GM12878 (cell line): ENCODE measurements at regions not wholly inside any gene's neighbourhood (a gene's known extent, or its start where the extent isn't known, plus 50 kb on each side); places are given as distances from the start of the nearest gene placed in this dataset.

Experiments used
- ATAC-seq: fragments of 200-7000 bp; cut with Tn5 transposase; 3 replicates; pipeline ENCODE4 v1.9.1; 2020; ENCODE audit warnings: mild to moderate bottlenecking, moderate library complexity
- BruUV-seq: library from RNA; stranded (reverse); fragments of 400-500 nt; replicated peaks from 2 replicates; lab custom pipeline; 2021; lab: Mats Ljungman, UMichigan
- CTCF ChIA-PET: fragments of 300-600 bp; sonication (Branson Sonifier 250); formaldehyde crosslinking; extraction: SDS; loops from one replicate; lab custom pipeline; 2021; ENCODE audit warnings: inconsistent platforms; lab: Yijun Ruan, JAX
- POLR2A ChIA-PET: fragments of 350-600 bp; formaldehyde crosslinking; extraction: SDS; loops from one replicate; lab custom pipeline; 2021; ENCODE audit warnings: inconsistent platforms; lab: Charles Lee
- RAD21 ChIA-PET: fragments of 300-600 bp; sonication (Branson Sonifier 250); formaldehyde crosslinking; loops from one replicate; lab custom pipeline; 2023; ENCODE audit warnings: antibody characterized with exemption; ENCODE audit not compliant: unreplicated experiment; lab: Charles Lee
- SMC1A ChIA-PET: fragments of 300-600 bp; sonication (Branson Sonifier 250); formaldehyde crosslinking; loops from one replicate; lab custom pipeline; 2023; ENCODE audit not compliant: unreplicated experiment, uncharacterized antibody; lab: Charles Lee
- DNase-seq: peaks from one replicate; pipeline ENCODE4 v3.0.0-alpha.2; 2011; ENCODE audit warnings: low read depth, low spot score
- FAIRE-seq: peaks from 3 replicates; lab custom pipeline; 2011; peaks lifted over from hg19 to GRCh38; lab: Jason Lieb, UNC
- H2AFZ ChIP-seq: 2 replicates; pipeline ENCODE4 v1.6.0; 2011; ENCODE audit warnings: low read depth, low read length, control low read depth; ENCODE audit not compliant: control insufficient read depth
- H3K27ac ChIP-seq: 2 replicates; pipeline ENCODE4 v1.5.1; 2011; ENCODE audit warnings: control low read depth; ENCODE audit not compliant: control insufficient read depth, insufficient read depth
- H3K27me3 ChIP-seq, 2 experiments: replicated peaks in 1 of 2; 2 replicates each; pipeline versions ENCODE4 v1.6.0 to v1.6.1; 2011; ENCODE audit warnings: low read length in 1 of 2; ENCODE audit not compliant: control insufficient read depth in 2 of 2, insufficient read depth in 2 of 2
- H3K36me3 ChIP-seq, 2 experiments: 2 replicates each; pipeline ENCODE4 v1.5.1; 2011; ENCODE audit warnings: low read length in 1 of 2; ENCODE audit not compliant: control insufficient read depth in 2 of 2, insufficient read depth in 2 of 2
- H3K4me1 ChIP-seq: 2 replicates; pipeline ENCODE4 v1.6.1; 2011; ENCODE audit warnings: mild to moderate bottlenecking, low read length, moderate library complexity, mixed read lengths; ENCODE audit not compliant: control insufficient read depth, insufficient read depth
- H3K4me2 ChIP-seq: 2 replicates; pipeline ENCODE4 v1.6.0; 2011; ENCODE audit warnings: control low read depth; ENCODE audit not compliant: control insufficient read depth, insufficient read depth
- H3K4me3 ChIP-seq: fragments of 200-600 bp; sonication (generic); 2 replicates; pipeline ENCODE4 v1.5.1; 2016
- H3K79me2 ChIP-seq: 2 replicates; pipeline ENCODE4 v1.6.0; 2011; ENCODE audit warnings: low read length; ENCODE audit not compliant: control insufficient read depth, insufficient read depth
- H3K9ac ChIP-seq: 2 replicates; pipeline ENCODE4 v1.8.0; 2011; ENCODE audit warnings: low read length, control low read depth, mixed read lengths; ENCODE audit not compliant: control insufficient read depth, insufficient read depth
- H3K9me3 ChIP-seq: replicated peaks from 3 replicates; pipeline ENCODE4 v1.5.1; 2011; ENCODE audit warnings: mild to moderate bottlenecking, low read length; ENCODE audit not compliant: control insufficient read depth, insufficient read depth
- H4K20me1 ChIP-seq: 2 replicates; pipeline ENCODE4 v1.6.0; 2011; ENCODE audit not compliant: control insufficient read depth, insufficient read depth
- BMI1 ChIP-seq: fragments of 450-650 bp; IDR thresholded peaks from 2 replicates; pipeline ENCODE4 v1.6.1; 2016; ENCODE audit warnings: mild to moderate bottlenecking, moderate library complexity, borderline replicate concordance
- FOXK2 ChIP-seq: fragments of 450-650 bp; IDR thresholded peaks from 2 replicates; pipeline ENCODE4 v1.6.1; 2017; ENCODE audit warnings: mild to moderate bottlenecking, moderate library complexity
- MEF2A ChIP-seq: IDR thresholded peaks from 2 replicates; pipeline ENCODE4 v1.6.1; 2011; ENCODE audit warnings: low read depth, mild to moderate bottlenecking, low read length, moderate library complexity; ENCODE audit not compliant: insufficient read depth
- NR2C1 ChIP-seq: fragments of 450-650 bp; IDR thresholded peaks from 2 replicates; pipeline ENCODE4 v1.6.1; 2017; ENCODE audit warnings: antibody characterized with exemption, mild to moderate bottlenecking, moderate library complexity
- PAX5 ChIP-seq: IDR thresholded peaks from 2 replicates; pipeline ENCODE4 v1.6.1; 2011; ENCODE audit warnings: low read depth, low read length, borderline replicate concordance
- RUNX3 ChIP-seq: IDR thresholded peaks from 2 replicates; pipeline ENCODE4 v1.6.1; 2012; ENCODE audit warnings: low read length, inconsistent platforms
- SMARCA5 ChIP-seq: fragments of 450-650 bp; IDR thresholded peaks from 2 replicates; pipeline ENCODE4 v1.6.1; 2017; ENCODE audit warnings: mild to moderate bottlenecking
- SRF ChIP-seq, 2 experiments: IDR thresholded peaks; 2 replicates each; pipeline ENCODE4 v1.6.1; 2011; ENCODE audit warnings: low read depth in 2 of 2, low read length in 2 of 2, mild to moderate bottlenecking in 1 of 2, moderate library complexity in 1 of 2
- SUPT20H ChIP-seq: IDR thresholded peaks from 2 replicates; pipeline ENCODE4 v1.6.1; 2011; ENCODE audit warnings: low read depth, mild to moderate bottlenecking, low read length, moderate library complexity, borderline replicate concordance; ENCODE audit not compliant: control insufficient read depth
- TCF3 ChIP-seq: IDR thresholded peaks from 2 replicates; pipeline ENCODE4 v1.6.1; 2012; ENCODE audit warnings: low read depth, mild to moderate bottlenecking, low read length, borderline replicate concordance; ENCODE audit not compliant: insufficient read depth
- ZNF24 ChIP-seq: fragments of 450-650 bp; IDR thresholded peaks from 2 replicates; pipeline ENCODE4 v1.6.1; 2017; ENCODE audit warnings: antibody characterized with exemption, mild to moderate bottlenecking
- WGBS: methylation state at CpG from one replicate; pipeline ENCODE4 v1.1.6; 2016; ENCODE audit warnings: low lambda C conversion rate; ENCODE audit not compliant: insufficient replicate concordance, insufficient coverage; ENCODE audit errors: missing lambda C conversion rate; 5-methylcytosine and 5-hydroxymethylcytosine counted together
- in situ Hi-C: fragments of 300-500 bp; cut with MboI; formaldehyde crosslinking; loops from 9 replicates; pipeline ENCODE4 v1.14.3; 2018; ENCODE audit warnings: mixed read lengths
- intact Hi-C: fragments of 100-400 bp; cut with micrococcal nuclease; formaldehyde crosslinking; loops from one replicate; pipeline ENCODE4 v1.14.2; 2022; ENCODE audit not compliant: unreplicated experiment
- TF ChIP-seq, protein P1 (sequence below): IDR thresholded peaks from 2 replicates; pipeline ENCODE4 v1.6.1; 2012; ENCODE audit warnings: low read depth, low read length, improper control_type of control experiment
- TF ChIP-seq, protein P2 (sequence below): fragments of 450-650 bp; IDR thresholded peaks from 2 replicates; pipeline ENCODE4 v1.6.1; 2016; ENCODE audit warnings: mild to moderate bottlenecking
- TF ChIP-seq, protein P3 (sequence below): fragments of 450-650 bp; IDR thresholded peaks from 2 replicates; pipeline ENCODE4 v1.6.1; 2017; ENCODE audit warnings: mild to moderate bottlenecking, low read depth, inconsistent platforms; ENCODE audit not compliant: poor library complexity, severe bottlenecking

- Histone ChIP-seq H3K9me3 (no peaks in the 10 kb centered on the region), H4K20me1 (no peaks in the 10 kb centered on the region), H3K27ac (no peak overlapping the region), H3K4me2 (no peak overlapping the region), H3K4me1 (no peaks in the 10 kb centered on the region), H3K27me3 (no peaks in the 10 kb centered on the region; a peak in 1 of 4 replicates), H2AFZ (no peak overlapping the region), H3K4me3 (no peak overlapping the region), H3K9ac (no peak overlapping the region), H3K36me3 (no peaks in the 10 kb centered on the region), H3K79me2 (no peaks in the 10 kb centered on the region)
- WGBS = 31% methylated on average over 5 of the region's 5 CpGs
- ChIA-PET CTCF (no interaction called here), RAD21 (no interaction called here), POLR2A (no interaction called here), SMC1A (no interaction called here)
- no TSS peak for BruUV-seq
- intact Hi-C loops (no loop called here), in situ Hi-C loops (no loop called here)
- TF ChIP-seq SMARCA5 (no peak), RUNX3 (no peak), FOXK2 (no peak), MEF2A (no peak), SUPT20H (no peak), ZNF24 (no peak), BMI1 (no peak)
- TF ChIP-seq, protein P1, sequence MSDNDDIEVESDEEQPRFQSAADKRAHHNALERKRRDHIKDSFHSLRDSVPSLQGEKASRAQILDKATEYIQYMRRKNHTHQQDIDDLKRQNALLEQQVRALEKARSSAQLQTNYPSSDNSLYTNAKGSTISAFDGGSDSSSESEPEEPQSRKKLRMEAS = no peak
- no peak for FAIRE-seq
- no peak for DNase-seq
- ATAC-seq = no peak
Measured at GRCh38 chr2:198400999-198401398, 596.6 kb downstream of the PLCL1 start.

DNA sequence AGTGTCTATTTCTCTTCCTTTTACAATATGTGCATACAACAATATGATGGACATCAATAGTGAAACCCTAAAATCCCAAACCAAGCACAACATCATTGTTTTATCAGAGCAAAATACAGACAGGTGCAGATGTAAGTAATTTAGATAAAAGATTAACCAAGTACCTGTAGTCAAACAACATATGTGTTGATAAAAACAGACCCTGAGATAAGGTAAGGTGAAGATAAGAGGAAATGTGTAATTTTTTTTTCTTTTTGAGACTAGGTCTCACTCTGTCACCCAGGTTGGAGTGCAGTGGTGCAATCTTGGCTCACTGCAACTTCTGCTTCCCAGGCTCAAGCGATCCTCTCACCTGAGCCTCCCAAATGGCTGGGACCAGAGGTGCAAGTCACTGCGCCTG is 589.8 kb downstream of the PLCL1 start:
- no peaks in the 10 kb centered on the region for H3K4me1 ChIP-seq
- ChIA-PET POLR2A (no interaction called here), RAD21 (no interaction called here), SMC1A (no interaction called here), CTCF (no interaction called here)
- FAIRE-seq = no peak
- DNase-seq = no peak
- H3K36me3 ChIP-seq = no peaks in the 10 kb centered on the region
- H3K9ac ChIP-seq = no peak overlapping the region
- H3K9me3 ChIP-seq = no peaks in the 10 kb centered on the region
- H3K4me3 ChIP-seq = no peak overlapping the region
- intact Hi-C loops (no loop called here), in situ Hi-C loops (no loop called here)
- H3K79me2 ChIP-seq = no peaks in the 10 kb centered on the region
- no TSS peak for BruUV-seq
- no peak overlapping the region for H3K4me2 ChIP-seq
- ATAC-seq = no peak
- WGBS = 51% methylated on average over 2 of the region's 2 CpGs
- no peaks in the 10 kb centered on the region for H4K20me1 ChIP-seq
- H3K27me3 ChIP-seq = no peaks in the 10 kb centered on the region; a peak in 1 of 4 replicates
- no peak overlapping the region for H2AFZ ChIP-seq
- H3K27ac ChIP-seq = no peak overlapping the region
- TF ChIP-seq SRF (IDR thresholded peaks at IDR 0.05; ENCODE audit: low read depth in 2 of 2, low read length in 2 of 2) (no peak), TCF3 (no peak), PAX5 (no peak), NR2C1 (no peak)
- TF ChIP-seq, protein P2, sequence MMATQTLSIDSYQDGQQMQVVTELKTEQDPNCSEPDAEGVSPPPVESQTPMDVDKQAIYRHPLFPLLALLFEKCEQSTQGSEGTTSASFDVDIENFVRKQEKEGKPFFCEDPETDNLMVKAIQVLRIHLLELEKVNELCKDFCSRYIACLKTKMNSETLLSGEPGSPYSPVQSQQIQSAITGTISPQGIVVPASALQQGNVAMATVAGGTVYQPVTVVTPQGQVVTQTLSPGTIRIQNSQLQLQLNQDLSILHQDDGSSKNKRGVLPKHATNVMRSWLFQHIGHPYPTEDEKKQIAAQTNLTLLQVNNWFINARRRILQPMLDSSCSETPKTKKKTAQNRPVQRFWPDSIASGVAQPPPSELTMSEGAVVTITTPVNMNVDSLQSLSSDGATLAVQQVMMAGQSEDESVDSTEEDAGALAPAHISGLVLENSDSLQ = no peak
- TF ChIP-seq, protein P3, sequence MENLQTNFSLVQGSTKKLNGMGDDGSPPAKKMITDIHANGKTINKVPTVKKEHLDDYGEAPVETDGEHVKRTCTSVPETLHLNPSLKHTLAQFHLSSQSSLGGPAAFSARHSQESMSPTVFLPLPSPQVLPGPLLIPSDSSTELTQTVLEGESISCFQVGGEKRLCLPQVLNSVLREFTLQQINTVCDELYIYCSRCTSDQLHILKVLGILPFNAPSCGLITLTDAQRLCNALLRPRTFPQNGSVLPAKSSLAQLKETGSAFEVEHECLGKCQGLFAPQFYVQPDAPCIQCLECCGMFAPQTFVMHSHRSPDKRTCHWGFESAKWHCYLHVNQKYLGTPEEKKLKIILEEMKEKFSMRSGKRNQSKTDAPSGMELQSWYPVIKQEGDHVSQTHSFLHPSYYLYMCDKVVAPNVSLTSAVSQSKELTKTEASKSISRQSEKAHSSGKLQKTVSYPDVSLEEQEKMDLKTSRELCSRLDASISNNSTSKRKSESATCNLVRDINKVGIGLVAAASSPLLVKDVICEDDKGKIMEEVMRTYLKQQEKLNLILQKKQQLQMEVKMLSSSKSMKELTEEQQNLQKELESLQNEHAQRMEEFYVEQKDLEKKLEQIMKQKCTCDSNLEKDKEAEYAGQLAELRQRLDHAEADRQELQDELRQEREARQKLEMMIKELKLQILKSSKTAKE = no peak
